ENCODE measurements at regions not wholly inside any gene's neighbourhood (a gene's known extent, or its start where the extent isn't known, plus 50 kb on each side); places are given as distances from the start of the nearest gene placed in this dataset.

GRCh38 chr1:194331758-194332157 lies 1145.3 kb upstream of the B3GALT2 start:
- no peaks in the 10 kb centered on the region for H3K4me1 ChIP-seq (ENCODE audit: control insufficient read depth in 1 of 2, insufficient read depth in 2 of 2, low read length in 2 of 2)
- H3K9me3 ChIP-seq (ENCODE audit: control insufficient read depth in 1 of 2, low read length in 2 of 2) = no peaks in the 10 kb centered on the region
- H3K4me3 ChIP-seq (ENCODE audit: low read depth in 1 of 2, low read length in 2 of 2) = no peak overlapping the region
- H3K27ac ChIP-seq (ENCODE audit: low read length) = no peak overlapping the region
- H3K27me3 ChIP-seq (ENCODE audit: low read depth, low read length) = no peaks in the 10 kb centered on the region
- no peaks in the 10 kb centered on the region for H3K36me3 ChIP-seq (ENCODE audit: control insufficient read depth in 1 of 2, insufficient read depth in 2 of 2, low read length in 2 of 2)

- no peak overlapping the region for H3K4me3 ChIP-seq (ENCODE audit: low read depth in 1 of 2, low read length in 2 of 2)
- H3K9me3 ChIP-seq (ENCODE audit: control insufficient read depth in 1 of 2, low read length in 2 of 2) = no peaks in the 10 kb centered on the region
- H3K36me3 ChIP-seq (ENCODE audit: control insufficient read depth in 1 of 2, insufficient read depth in 2 of 2, low read length in 2 of 2) = no peaks in the 10 kb centered on the region
- no peaks in the 10 kb centered on the region for H3K27me3 ChIP-seq (ENCODE audit: low read depth, low read length)
- no peak overlapping the region for H3K27ac ChIP-seq (ENCODE audit: low read length)
- H3K4me1 ChIP-seq (ENCODE audit: control insufficient read depth in 1 of 2, insufficient read depth in 2 of 2, low read length in 2 of 2) = no peaks in the 10 kb centered on the region
Measured at GRCh38 chr1:194322751-194323150, 1136.3 kb upstream of the B3GALT2 start.

GRCh38 chr1:194318790-194319280 lies 1132.4 kb upstream of the B3GALT2 start:
- no peaks in the 10 kb centered on the region for H3K27me3 ChIP-seq (ENCODE audit: low read depth, low read length)
- no peaks in the 10 kb centered on the region for H3K36me3 ChIP-seq (ENCODE audit: control insufficient read depth in 1 of 2, insufficient read depth in 2 of 2, low read length in 2 of 2)
- H3K4me3 ChIP-seq (ENCODE audit: low read depth in 1 of 2, low read length in 2 of 2) = no peak overlapping the region
- H3K9me3 ChIP-seq (ENCODE audit: control insufficient read depth in 1 of 2, low read length in 2 of 2) = no peaks in the 10 kb centered on the region
- no peak overlapping the region for H3K27ac ChIP-seq (ENCODE audit: low read length)
- no peaks in the 10 kb centered on the region for H3K4me1 ChIP-seq (ENCODE audit: control insufficient read depth in 1 of 2, insufficient read depth in 2 of 2, low read length in 2 of 2)

GRCh38 chr1:194309697-194310096 lies 1123.3 kb upstream of the B3GALT2 start:
- no peaks in the 10 kb centered on the region for H3K9me3 ChIP-seq (ENCODE audit: control insufficient read depth in 1 of 2, low read length in 2 of 2)
- H3K27ac ChIP-seq (ENCODE audit: low read length) = no peak overlapping the region
- H3K27me3 ChIP-seq (ENCODE audit: low read depth, low read length) = no peaks in the 10 kb centered on the region
- H3K36me3 ChIP-seq (ENCODE audit: control insufficient read depth in 1 of 2, insufficient read depth in 2 of 2, low read length in 2 of 2) = no peaks in the 10 kb centered on the region
- no peaks in the 10 kb centered on the region for H3K4me1 ChIP-seq (ENCODE audit: control insufficient read depth in 1 of 2, insufficient read depth in 2 of 2, low read length in 2 of 2)
- no peak overlapping the region for H3K4me3 ChIP-seq (ENCODE audit: low read depth in 1 of 2, low read length in 2 of 2)

- no peak overlapping the region for H3K27ac ChIP-seq (ENCODE audit: low read length)
- no peaks in the 10 kb centered on the region for H3K9me3 ChIP-seq (ENCODE audit: control insufficient read depth in 1 of 2, low read length in 2 of 2)
- H3K36me3 ChIP-seq (ENCODE audit: control insufficient read depth in 1 of 2, insufficient read depth in 2 of 2, low read length in 2 of 2) = no peaks in the 10 kb centered on the region
- no peaks in the 10 kb centered on the region for H3K27me3 ChIP-seq (ENCODE audit: low read depth, low read length)
- H3K4me3 ChIP-seq (ENCODE audit: low read depth in 1 of 2, low read length in 2 of 2) = no peak overlapping the region
- no peaks in the 10 kb centered on the region for H3K4me1 ChIP-seq (ENCODE audit: control insufficient read depth in 1 of 2, insufficient read depth in 2 of 2, low read length in 2 of 2)
Measured at GRCh38 chr1:194309269-194309668, 1122.9 kb upstream of the B3GALT2 start.

- no peaks in the 10 kb centered on the region for H3K9me3 ChIP-seq (ENCODE audit: control insufficient read depth in 1 of 2, low read length in 2 of 2)
- no peaks in the 10 kb centered on the region for H3K36me3 ChIP-seq (ENCODE audit: control insufficient read depth in 1 of 2, insufficient read depth in 2 of 2, low read length in 2 of 2)
- no peaks in the 10 kb centered on the region for H3K4me1 ChIP-seq (ENCODE audit: control insufficient read depth in 1 of 2, insufficient read depth in 2 of 2, low read length in 2 of 2)
- H3K27me3 ChIP-seq (ENCODE audit: low read depth, low read length) = no peaks in the 10 kb centered on the region
- no peak overlapping the region for H3K4me3 ChIP-seq (ENCODE audit: low read depth in 1 of 2, low read length in 2 of 2)
- H3K27ac ChIP-seq (ENCODE audit: low read length) = no peak overlapping the region
Measured at GRCh38 chr1:194300776-194301175, 1114.4 kb upstream of the B3GALT2 start.

GRCh38 chr1:194300340-194300739 lies 1113.9 kb upstream of the B3GALT2 start:
- H3K4me1 ChIP-seq (ENCODE audit: control insufficient read depth in 1 of 2, insufficient read depth in 2 of 2, low read length in 2 of 2) = no peaks in the 10 kb centered on the region
- no peaks in the 10 kb centered on the region for H3K36me3 ChIP-seq (ENCODE audit: control insufficient read depth in 1 of 2, insufficient read depth in 2 of 2, low read length in 2 of 2)
- H3K4me3 ChIP-seq (ENCODE audit: low read depth in 1 of 2, low read length in 2 of 2) = no peak overlapping the region
- H3K27me3 ChIP-seq (ENCODE audit: low read depth, low read length) = no peaks in the 10 kb centered on the region
- no peaks in the 10 kb centered on the region for H3K9me3 ChIP-seq (ENCODE audit: control insufficient read depth in 1 of 2, low read length in 2 of 2)
- no peak overlapping the region for H3K27ac ChIP-seq (ENCODE audit: low read length)

GRCh38 chr1:194298007-194298598 lies 1111.7 kb upstream of the B3GALT2 start:
- Histone ChIP-seq H3K4me3 (ENCODE audit: low read depth in 1 of 2, low read length in 2 of 2) (no peak overlapping the region), H3K27me3 (ENCODE audit: low read depth, low read length) (no peaks in the 10 kb centered on the region), H3K36me3 (ENCODE audit: control insufficient read depth in 1 of 2, insufficient read depth in 2 of 2, low read length in 2 of 2) (no peaks in the 10 kb centered on the region), H3K9me3 (ENCODE audit: control insufficient read depth in 1 of 2, low read length in 2 of 2) (no peaks in the 10 kb centered on the region), H3K27ac (ENCODE audit: low read length) (no peak overlapping the region), H3K4me1 (ENCODE audit: control insufficient read depth in 1 of 2, insufficient read depth in 2 of 2, low read length in 2 of 2) (no peaks in the 10 kb centered on the region)

GRCh38 chr1:194297094-194297493 lies 1110.7 kb upstream of the B3GALT2 start:
- H3K27ac ChIP-seq (ENCODE audit: low read length) = no peak overlapping the region
- no peaks in the 10 kb centered on the region for H3K4me1 ChIP-seq (ENCODE audit: control insufficient read depth in 1 of 2, insufficient read depth in 2 of 2, low read length in 2 of 2)
- H3K36me3 ChIP-seq (ENCODE audit: control insufficient read depth in 1 of 2, insufficient read depth in 2 of 2, low read length in 2 of 2) = no peaks in the 10 kb centered on the region
- H3K4me3 ChIP-seq (ENCODE audit: low read depth in 1 of 2, low read length in 2 of 2) = no peak overlapping the region
- H3K27me3 ChIP-seq (ENCODE audit: low read depth, low read length) = no peaks in the 10 kb centered on the region
- H3K9me3 ChIP-seq (ENCODE audit: control insufficient read depth in 1 of 2, low read length in 2 of 2) = no peaks in the 10 kb centered on the region

- no peak overlapping the region for H3K4me3 ChIP-seq (ENCODE audit: low read depth in 1 of 2, low read length in 2 of 2)
- no peak overlapping the region for H3K27ac ChIP-seq (ENCODE audit: low read length)
Measured at GRCh38 chr1:194296201-194296600, 1109.8 kb upstream of the B3GALT2 start.

GRCh38 chr1:194295685-194296084 lies 1109.3 kb upstream of the B3GALT2 start:
- no peak overlapping the region for H3K4me3 ChIP-seq (ENCODE audit: low read depth in 1 of 2, low read length in 2 of 2)
- H3K9me3 ChIP-seq (ENCODE audit: control insufficient read depth in 1 of 2, low read length in 2 of 2) = no peaks in the 10 kb centered on the region
- H3K27ac ChIP-seq (ENCODE audit: low read length) = no peak overlapping the region
- no peaks in the 10 kb centered on the region for H3K36me3 ChIP-seq (ENCODE audit: control insufficient read depth in 1 of 2, insufficient read depth in 2 of 2, low read length in 2 of 2)
- no peaks in the 10 kb centered on the region for H3K27me3 ChIP-seq (ENCODE audit: low read depth, low read length)
- H3K4me1 ChIP-seq (ENCODE audit: control insufficient read depth in 1 of 2, insufficient read depth in 2 of 2, low read length in 2 of 2) = no peaks in the 10 kb centered on the region

More at GRCh38 chr1:194296201-194296600, 1109.8 kb upstream of the B3GALT2 start:
- H3K4me1 ChIP-seq (ENCODE audit: control insufficient read depth in 1 of 2, insufficient read depth in 2 of 2, low read length in 2 of 2) = no peaks in the 10 kb centered on the region
- no peaks in the 10 kb centered on the region for H3K36me3 ChIP-seq (ENCODE audit: control insufficient read depth in 1 of 2, insufficient read depth in 2 of 2, low read length in 2 of 2)
- H3K9me3 ChIP-seq (ENCODE audit: control insufficient read depth in 1 of 2, low read length in 2 of 2) = no peaks in the 10 kb centered on the region
- no peaks in the 10 kb centered on the region for H3K27me3 ChIP-seq (ENCODE audit: low read depth, low read length)

GRCh38 chr1:194293851-194294405 lies 1107.5 kb upstream of the B3GALT2 start:
- Histone ChIP-seq H3K9me3 (ENCODE audit: control insufficient read depth in 1 of 2, low read length in 2 of 2) (no peaks in the 10 kb centered on the region), H3K27me3 (ENCODE audit: low read depth, low read length) (no peaks in the 10 kb centered on the region), H3K27ac (ENCODE audit: low read length) (no peak overlapping the region), H3K4me1 (ENCODE audit: control insufficient read depth in 1 of 2, insufficient read depth in 2 of 2, low read length in 2 of 2) (no peaks in the 10 kb centered on the region), H3K4me3 (ENCODE audit: low read depth in 1 of 2, low read length in 2 of 2) (no peak overlapping the region), H3K36me3 (ENCODE audit: control insufficient read depth in 1 of 2, insufficient read depth in 2 of 2, low read length in 2 of 2) (no peaks in the 10 kb centered on the region)
